Activated CD4-positive, alpha-beta T cell treated with anti-CD3 and anti-CD28 coated beads, Interleukin-2, amount 10 ng/mL, durations not matched to agents 7 days and 5 days (primary cell): ENCODE measurements at regions not wholly inside any gene's neighbourhood (a gene's known extent, or its start where the extent isn't known, plus 50 kb on each side); places are given as distances from the start of the nearest gene placed in this dataset.

Source experiments
- CTCF ChIA-PET: fragments of 350-600 bp; sonication (Branson Sonifier 250); formaldehyde crosslinking; loops from one replicate; lab custom pipeline; 2021; ENCODE audit warnings: antibody characterized with exemption; lab: Charles Lee
- POLR2A ChIA-PET: fragments of 350-600 bp; sonication (Branson Sonifier 250); formaldehyde crosslinking; loops from one replicate; lab custom pipeline; 2021; ENCODE audit warnings: antibody characterized with exemption; lab: Charles Lee
- DNase-seq: peaks from one replicate; pipeline ENCODE4 v3.0.0-alpha.2; 2020
- H3K27ac Mint-ChIP-seq: one replicate; pipeline ENCODE4 v1.8.0; 2021; ENCODE audit warnings: mild to moderate bottlenecking, moderate library complexity, mixed read lengths
- H3K27me3 Mint-ChIP-seq: one replicate; pipeline ENCODE4 v1.8.0; 2021; ENCODE audit warnings: mixed read lengths
- H3K36me3 Mint-ChIP-seq: one replicate; pipeline ENCODE4 v1.8.0; 2021; ENCODE audit warnings: low read depth, mixed read lengths
- H3K4me1 Mint-ChIP-seq: one replicate; pipeline ENCODE4 v1.8.0; 2021; ENCODE audit warnings: mixed read lengths
- H3K4me3 Mint-ChIP-seq: one replicate; pipeline ENCODE4 v1.8.0; 2021; ENCODE audit warnings: mild to moderate bottlenecking, moderate library complexity, mixed read lengths
- H3K9me3 Mint-ChIP-seq: one replicate; pipeline ENCODE4 v1.8.0; 2021; ENCODE audit warnings: mixed read lengths

- no peak overlapping the region for H3K27ac Mint-ChIP-seq
- no peak overlapping the region for H3K4me3 Mint-ChIP-seq
- ChIA-PET CTCF (no interaction called here), POLR2A (no interaction called here)
- DNase-seq = no peak
- peaks cover 8% of the 10 kb centered on the region for H3K27me3 Mint-ChIP-seq
- H3K36me3 Mint-ChIP-seq = no peaks in the 10 kb centered on the region
- no peaks in the 10 kb centered on the region for H3K9me3 Mint-ChIP-seq
- H3K4me1 Mint-ChIP-seq = no peaks in the 10 kb centered on the region
Measured at GRCh38 chr7:155407799-155408198, 50.1 kb upstream of the EN2 start.
